GM18511 (cell line): ENCODE measurements at regions not wholly inside any gene's neighbourhood (a gene's known extent, or its start where the extent isn't known, plus 50 kb on each side); places are given as distances from the start of the nearest gene placed in this dataset.

Source experiments
- ATAC-seq: cut with Tn5 transposase; IDR thresholded peaks from one replicate; pipeline ENCODE4 v1.9.1; 2021; ENCODE audit warnings: mild to moderate bottlenecking, moderate library complexity; ENCODE audit not compliant: unreplicated experiment

DNA sequence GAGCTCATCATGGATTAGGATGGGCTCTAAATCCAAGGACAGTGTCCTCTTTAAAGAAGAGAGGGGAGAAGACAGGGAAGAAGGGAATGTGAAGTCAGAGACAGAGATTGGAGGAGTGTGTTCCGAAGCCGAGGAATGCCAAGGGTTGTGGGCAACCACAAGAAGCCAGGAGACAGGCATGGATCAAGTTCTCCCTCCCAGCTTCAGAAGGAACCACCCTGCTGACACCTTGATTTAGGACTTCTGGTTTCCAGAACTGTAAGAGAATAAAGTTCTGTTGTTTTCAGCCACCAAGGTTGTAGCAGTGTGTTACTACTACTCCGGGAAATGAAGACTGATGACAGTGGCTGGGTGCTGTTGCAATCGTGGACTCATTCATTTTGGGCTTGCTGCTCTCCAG is 120.1 kb downstream of the RPS12 start:
- no peak for ATAC-seq

DNA sequence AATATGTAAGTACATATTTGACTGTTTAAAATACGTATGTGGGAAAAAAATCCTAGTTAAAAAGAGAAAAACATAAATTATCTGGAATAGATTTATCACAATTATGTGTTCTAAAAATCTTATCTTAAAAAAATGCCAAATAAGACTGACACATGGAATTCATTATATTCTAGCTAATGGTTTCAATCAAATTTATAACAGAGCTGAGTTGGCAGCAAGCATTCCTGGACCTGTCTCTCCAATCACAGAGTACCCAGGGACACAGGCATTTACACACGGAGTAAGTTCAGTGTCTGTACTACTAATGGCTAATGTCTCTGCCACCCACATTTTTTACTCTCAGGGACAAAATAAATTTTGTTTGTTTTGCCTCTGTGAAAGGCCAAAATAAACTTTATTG is 122.3 kb downstream of the RPS12 start:
- ATAC-seq: no peak

DNA sequence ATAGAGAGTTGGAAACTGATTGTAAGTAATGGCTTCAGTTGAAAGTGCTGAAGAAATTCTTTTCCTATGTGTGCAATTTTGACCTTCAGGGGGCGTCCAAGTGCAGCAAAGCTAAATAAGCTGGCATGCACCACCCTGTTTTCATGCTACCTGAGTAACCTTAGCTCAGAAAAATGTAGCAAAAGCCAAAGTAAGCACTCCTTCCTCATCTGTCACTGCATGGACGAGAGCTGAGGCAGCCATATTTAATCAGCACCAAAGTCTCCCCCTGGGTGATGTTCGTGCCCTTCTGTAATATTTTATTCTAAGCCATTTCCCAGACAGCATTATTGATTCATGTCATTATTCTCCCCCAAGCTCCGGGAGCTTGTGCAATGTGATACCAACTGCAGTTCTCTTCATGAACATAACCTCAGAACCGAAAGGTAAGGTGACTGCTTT is 123.1 kb downstream of the RPS12 start:
- no peak for ATAC-seq

DNA sequence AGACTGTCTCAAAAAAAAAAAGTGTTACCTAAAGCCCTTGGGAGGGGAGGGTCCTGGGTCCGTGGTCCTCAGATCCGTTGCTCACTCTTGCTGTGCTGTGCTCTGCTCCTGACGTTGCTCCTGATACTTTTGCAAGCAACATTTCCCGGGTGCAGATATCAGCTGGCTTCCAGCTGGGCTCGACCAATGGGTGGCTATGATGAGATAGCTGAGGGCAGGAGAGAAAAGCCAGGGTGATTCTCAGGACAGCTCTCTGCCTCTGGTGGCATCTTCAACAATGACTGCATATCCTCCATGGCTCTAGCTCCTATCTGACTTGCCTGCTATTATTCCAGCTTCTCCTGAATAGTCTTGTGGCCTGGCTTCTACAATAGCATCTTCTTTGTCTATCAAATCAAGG is 134.5 kb downstream of the RPS12 start:
- ATAC-seq: no peak

DNA sequence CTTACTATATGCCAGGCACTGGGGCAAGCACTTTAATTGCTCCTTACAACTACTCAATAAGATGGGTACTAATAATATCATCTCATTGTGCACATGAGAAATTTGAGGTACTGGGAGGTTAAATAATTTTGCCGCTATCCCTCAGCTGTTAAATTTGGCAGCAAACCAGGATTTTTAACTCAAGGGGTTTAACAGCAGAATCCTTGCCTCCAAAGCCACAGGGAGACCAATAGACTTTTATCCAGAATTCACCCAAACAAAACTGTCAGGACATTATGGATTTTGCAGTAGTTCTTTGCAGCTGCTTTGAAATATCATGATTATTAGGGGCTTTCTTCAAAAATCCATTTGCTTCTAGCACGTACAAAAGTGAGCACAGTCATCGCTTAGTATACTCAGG is 136.2 kb downstream of the RPS12 start:
- ATAC-seq: no peak

DNA sequence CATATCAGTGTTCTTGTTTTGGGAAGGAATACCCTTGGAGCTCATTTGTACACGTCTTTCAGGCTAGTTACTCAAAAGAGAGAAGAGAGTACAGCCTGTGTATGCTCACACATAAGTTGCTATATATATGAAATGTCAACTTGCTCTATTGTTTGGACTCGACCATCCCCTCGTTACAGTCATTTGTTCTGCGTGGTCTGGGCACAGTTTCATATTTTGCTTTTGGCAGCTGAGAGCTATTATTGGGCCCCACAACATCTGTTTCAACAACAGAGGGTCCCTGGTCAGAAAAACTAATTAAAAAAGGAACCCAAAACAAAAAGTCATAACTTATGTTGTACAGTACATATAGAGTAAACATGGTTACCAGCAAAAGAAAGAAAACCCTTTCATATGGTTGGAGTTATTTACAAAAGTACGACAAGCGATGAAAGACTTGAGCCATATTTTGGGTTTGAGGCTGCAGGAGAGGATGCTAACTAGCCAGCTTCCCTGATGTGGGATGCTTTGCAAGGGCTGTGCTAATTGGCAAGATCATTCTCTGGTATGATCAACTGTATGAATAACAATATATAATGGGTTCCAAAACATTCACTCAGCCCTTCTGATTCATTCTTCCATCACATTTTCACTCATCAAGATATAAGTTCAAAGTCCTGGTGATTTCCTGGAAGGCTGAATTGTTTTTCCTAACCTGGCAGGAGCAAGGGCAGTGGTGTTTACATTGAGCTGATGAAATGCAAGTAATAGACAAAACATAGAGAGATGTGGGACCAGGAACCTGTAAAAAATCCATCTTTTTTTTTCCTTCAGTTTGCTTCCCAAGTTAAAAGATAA is 137.9 kb downstream of the RPS12 start:
- no peak for ATAC-seq

DNA sequence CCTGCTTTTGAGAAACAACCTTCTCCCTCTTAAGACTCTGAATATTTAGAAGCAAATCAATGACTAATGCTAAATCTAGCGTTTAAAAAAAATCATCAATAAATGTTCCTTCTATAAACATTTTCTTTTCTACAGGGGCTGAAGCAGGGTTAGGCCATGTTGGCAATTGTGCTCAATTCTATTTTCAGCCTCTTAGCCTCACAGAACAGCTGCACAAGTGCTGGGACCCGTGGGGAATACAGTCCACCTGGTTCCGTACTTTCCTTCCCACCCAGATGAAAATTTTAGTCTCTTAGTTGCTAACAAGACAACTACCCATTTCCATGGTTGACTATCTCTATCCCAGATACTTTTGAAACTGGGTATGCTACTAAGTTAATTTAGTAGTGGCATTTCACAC is 138.6 kb downstream of the RPS12 start:
- no peak for ATAC-seq

DNA sequence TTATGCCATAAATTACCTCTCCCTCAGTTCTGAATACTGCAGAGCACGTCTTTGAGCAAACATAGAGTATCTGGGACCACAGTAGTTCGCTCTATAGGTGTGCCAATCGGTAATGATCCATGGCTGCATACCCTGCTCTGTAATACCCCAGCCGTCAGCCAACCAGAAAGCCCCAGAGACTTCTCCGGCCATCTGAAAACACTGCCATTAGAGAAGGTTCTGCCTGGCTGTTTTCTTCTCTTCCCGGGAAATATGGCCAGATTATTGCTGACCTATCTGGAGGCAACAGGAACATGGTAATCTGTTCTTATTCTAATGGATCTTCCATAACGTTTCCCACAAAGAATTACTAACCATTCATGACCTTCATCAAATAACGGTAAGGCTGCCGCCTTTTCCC is 139.9 kb downstream of the RPS12 start:
- ATAC-seq: no peak

DNA sequence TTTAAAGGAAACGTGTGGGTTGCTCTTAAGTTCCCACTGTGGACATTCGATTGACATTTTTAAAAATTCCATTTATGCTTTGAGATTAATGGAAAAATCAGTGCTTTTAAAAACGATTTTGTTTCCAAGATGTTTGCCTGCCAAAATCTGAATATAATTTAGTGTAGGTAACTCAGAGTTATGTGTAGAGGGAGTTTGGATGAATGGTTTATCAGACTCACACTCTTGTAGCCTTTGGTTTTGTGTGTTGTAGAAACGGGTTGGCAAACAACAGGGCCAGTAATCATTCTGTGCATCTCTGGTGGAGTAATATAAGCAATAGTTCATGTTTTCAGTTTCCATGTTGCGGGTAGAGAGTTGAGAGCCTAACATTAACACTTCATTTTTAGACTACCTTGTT is 140.6 kb downstream of the RPS12 start:
- no peak for ATAC-seq

DNA sequence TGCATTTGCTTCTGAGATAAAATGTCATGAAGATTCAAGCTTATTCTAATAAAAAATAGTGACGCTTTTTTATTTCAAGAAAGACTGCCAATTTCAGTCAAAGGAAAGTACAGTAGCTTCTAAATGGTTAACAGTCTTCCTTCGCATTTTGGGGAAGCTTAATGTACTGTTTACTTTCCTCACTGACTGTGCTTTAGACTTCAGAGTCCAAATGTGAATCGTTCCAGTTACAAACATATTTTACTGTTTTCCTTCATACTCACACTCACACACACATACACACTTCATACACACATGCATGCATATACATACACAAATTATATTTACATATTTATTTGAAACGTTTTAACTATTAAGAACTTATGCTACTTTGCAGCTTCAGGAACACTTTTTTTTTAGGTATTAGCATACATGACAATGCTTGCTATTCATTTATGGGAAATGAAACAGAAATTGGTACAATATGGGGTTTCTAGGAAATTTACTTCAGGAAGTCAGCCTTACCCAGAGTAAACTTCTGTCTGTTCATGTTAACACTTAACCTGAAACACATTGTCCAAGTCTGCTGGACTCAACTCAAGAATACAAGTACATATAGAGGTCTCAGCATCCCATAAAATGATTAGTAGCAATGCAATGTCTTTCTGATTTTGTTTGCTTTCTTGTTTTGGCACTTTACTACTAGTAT is 145.4 kb downstream of the RPS12 start:
- ATAC-seq: no peak

DNA sequence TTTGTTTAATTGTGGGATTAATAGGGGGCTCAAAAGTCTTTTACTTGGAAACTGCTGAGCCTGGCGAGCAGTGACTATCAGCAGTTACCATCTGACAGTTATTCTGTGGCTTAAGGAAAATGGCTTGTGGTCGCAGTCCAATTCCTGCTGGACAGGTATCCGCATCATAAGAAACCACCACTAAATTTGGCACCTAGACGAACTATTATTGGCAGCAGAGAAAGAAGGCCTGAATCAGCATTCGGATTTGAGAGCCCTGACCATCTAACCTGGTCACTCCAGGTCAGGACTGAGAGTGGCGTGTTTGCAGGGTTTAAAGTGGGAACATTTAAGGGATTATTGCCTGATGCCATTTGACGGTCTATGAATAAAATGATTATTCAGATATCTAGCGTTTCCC is 146.4 kb downstream of the RPS12 start:
- no peak for ATAC-seq

DNA sequence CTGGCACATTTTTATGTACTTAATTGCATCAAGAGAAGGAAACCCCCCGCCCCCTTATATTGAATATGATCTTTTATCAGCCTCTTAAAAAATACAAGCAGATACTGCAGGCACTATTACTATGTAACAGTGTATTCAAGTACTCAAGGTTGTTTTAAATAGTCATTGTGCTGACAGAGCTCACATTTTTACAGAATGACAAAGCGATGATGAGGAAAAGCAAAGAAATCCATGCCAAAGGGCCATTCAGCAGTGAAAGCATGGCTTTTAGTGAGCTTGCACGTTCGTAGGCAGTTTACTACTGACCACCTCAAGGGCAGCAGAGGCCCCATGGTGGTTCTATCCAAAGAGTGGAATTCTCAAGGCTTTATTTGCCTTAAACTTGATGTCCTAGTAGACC is 146.8 kb downstream of the RPS12 start:
- ATAC-seq: no peak

DNA sequence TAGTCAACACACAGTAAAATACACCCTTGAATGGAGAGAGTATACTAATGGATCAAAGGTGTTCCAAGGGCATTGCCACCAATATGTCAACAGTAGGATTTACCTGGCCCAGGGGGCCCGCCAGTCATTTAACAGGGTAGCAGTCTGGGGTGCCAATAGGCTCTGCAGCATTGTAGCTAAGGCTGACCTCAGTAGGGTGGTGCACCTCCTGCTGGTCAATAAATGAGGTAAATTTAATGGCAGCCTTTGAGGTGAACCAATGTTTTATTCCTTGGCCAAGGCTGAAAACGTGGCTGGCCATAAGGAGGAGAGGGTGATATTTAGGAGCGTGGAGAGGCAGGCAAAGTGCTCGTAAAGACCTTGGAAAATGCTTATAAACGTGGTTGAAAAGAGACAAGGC is 147.2 kb downstream of the RPS12 start:
- ATAC-seq: no peak

DNA sequence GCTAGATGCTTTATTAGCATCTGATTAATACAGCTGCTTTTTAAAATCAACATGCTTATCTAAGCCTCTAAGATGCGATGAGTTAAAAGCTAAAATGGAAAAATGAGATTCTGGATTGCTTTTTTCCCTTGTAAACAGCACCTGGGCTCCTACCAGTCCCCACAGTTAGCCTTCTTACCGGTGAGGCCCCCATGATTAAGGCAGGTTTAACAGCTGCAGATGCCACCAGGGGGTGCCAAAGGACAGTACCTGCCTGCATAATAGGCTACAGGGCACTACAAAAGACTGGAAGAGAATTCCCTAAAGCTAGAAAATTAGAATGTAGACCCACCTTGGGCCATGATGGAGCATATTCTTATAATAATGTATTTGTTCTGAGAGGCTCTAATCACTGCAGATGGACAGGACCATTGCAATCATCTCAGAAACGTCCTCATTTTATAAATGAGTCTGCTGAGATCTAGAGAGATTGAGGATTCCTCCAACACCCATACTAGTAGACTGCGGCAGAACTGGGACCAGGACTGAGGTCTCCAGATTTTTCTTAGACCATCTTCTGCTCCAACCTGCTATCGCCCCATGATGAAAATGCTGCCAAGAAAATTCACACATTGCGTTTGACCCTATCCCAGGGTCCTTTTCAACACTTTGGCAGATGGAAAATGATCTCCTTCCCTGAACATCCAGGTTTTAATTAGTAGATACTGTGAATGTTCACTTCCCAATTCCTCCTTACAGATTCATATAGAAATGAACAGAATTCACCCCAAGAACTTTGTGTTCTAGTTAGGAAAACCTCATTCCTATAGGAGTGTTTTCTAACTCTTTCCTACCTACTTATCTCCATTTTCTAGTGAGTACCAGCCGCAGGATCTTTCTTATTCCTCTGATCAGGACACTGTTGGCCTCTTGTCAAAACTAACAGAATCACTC is 148.8 kb downstream of the RPS12 start:
- peak; percentile 90 for ATAC-seq

DNA sequence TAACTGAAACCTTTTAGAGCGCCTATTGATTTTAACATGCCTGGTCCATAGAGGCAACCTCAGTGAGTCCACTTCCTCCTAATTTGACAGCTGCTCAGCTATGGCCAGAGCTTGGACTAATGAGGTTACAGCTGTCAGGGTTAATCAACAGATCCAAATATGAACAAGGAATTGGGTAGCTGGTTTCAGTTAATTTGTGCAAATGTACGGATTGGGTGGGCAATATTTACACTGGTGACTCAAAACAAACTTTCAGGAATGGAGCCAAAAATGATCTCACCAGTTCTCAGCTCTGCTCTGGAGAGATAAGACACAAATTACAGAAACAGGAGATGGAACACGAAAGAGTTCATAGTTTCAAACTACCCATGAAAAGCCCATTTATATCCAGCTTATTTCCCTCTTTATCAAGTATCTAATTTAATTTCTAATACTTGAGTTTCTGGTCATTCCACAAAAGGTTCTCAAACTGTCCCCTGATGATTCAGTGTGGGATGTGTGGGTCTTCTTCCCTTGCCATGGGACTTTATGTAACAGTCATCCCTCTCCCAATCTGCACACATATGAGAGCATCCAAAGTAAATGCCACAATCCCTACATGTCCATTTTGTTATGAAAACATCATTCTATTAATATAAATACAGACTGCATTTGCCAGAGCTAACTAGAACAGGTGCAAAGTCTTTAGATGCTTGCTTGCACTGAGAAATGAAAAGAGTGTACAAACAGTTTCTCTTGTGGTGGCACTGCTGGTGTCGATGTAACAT is 149.9 kb downstream of the RPS12 start:
- ATAC-seq: no peak

DNA sequence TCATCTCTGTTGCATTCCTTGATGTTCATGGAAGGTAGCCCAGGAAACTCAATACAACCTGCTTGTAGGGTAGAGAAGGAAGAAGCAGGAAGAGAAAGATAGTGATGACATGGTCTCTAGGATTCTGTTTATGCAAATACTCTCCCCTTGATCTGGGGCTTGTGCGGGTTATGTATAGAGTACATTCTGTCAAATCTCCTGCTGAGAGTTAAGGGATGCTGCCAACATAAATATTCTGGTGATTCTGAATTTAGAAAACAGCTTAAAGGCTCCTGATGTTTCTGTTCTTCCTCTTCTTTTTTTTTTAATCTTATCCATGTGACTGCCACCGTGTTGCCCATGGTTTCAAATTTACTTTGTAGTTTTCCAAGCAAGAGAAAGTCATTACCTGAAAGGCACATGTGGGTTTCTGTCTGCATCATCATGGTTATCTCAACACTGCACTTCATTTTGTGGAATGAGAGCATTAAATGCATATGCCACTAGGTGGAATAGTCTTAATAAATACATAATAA is 150.6 kb downstream of the RPS12 start:
- no peak for ATAC-seq

DNA sequence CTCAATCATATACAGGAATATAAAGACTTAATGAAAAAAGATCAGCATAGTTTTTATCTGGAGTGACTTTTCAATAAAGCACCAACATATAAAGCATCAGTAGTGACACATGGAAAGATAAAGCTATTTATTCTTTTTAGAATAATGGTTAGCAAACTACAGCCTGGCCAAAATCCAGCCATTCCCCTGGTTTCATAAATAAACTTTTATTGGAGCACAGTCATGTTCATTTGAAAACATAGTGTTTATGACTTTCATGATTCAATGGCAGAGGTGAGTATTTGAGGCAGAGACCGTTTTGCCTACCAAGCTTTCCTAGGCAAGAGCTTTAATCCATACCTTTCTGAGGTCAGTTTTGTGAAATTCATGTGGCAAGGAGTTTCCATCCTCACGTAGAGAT is 153.5 kb downstream of the RPS12 start:
- no peak for ATAC-seq

DNA sequence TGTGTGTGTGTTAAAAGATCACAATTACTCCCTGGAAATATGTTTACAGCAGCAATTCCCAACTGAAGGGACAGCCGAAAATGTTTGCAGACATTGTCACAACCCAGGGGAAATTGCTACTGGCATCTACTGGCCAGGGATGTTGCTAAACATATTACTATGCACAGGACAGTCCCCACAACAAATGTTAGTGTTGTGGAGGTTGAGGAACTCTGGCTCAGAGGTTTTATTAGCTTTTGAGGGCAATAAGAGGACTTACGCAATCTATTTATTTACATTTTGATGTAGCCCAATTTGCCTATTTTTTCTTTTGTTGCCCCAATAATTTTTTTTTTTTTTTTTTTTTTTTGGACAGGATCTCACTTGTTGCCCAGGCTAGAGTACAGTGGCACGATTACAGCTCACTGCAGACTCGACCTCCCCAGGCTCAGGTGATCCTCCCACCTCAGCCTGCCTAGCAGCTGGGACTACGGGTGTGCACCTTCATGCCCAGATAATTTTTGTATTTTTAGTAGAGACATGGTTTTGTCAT is 154.1 kb downstream of the RPS12 start:
- no peak for ATAC-seq

DNA sequence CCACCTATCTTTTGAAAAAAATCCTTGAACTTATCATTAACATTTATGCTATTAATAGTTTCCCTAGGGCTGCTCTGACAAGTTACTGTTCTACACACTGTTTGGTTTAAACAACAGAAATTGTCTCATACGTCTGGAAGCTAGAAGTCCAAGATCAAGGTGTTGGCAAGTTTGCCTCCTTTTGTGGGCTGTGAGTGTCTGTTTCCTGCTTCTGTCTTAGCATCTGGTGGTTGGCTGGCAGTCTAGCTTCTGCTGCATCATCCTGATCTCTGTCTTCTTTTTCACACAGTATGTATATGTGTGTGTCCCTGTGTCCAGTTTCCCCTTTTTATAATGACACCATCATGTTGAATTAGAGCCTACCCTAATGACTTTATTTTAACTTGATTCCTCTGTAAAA is 154.8 kb downstream of the RPS12 start:
- no peak for ATAC-seq

DNA sequence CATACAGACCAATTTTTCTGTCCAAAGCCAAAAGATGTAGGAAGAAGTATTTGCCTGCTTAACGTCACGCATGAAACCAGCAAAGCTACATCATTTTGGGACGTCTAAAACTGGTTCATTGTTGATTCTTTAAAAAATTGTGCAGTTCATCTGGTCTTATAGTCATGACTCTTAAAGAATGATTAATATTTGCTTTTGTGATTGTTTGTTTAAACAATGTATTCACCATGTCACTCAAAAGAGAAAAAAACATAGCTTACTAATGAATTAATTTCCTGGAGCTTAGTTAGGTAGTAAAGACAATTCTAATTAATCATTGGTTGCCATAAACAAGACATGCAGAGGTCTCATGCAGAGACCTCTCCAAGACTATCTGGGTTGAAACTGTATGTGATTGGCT is 157.3 kb downstream of the RPS12 start:
- no peak for ATAC-seq
